ENCODE measurements at regions not wholly inside any gene's neighbourhood (a gene's known extent, or its start where the extent isn't known, plus 50 kb on each side); places are given as distances from the start of the nearest gene placed in this dataset.

DNA sequence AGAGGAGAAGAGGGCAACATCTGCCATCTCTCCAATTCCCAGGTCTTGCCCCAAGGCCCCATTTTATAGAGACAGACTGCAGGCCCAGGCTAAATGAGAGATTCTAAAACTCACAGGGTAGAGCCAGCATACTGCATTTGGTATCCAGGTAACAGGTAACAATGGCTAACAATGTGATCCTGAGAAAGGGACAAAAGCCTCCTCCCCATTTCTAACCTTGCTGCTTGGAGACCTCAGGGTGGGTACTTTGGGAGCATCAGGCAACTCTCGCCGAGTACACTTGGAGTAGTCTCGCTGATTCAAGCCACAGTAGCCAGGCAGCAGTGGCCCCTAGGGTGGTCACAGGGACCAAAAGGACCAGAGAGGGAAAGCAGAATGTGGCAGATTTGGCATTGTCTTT, 162.6 kb upstream of the PLEKHA5 start:
- TF ChIP-seq, protein P1, sequence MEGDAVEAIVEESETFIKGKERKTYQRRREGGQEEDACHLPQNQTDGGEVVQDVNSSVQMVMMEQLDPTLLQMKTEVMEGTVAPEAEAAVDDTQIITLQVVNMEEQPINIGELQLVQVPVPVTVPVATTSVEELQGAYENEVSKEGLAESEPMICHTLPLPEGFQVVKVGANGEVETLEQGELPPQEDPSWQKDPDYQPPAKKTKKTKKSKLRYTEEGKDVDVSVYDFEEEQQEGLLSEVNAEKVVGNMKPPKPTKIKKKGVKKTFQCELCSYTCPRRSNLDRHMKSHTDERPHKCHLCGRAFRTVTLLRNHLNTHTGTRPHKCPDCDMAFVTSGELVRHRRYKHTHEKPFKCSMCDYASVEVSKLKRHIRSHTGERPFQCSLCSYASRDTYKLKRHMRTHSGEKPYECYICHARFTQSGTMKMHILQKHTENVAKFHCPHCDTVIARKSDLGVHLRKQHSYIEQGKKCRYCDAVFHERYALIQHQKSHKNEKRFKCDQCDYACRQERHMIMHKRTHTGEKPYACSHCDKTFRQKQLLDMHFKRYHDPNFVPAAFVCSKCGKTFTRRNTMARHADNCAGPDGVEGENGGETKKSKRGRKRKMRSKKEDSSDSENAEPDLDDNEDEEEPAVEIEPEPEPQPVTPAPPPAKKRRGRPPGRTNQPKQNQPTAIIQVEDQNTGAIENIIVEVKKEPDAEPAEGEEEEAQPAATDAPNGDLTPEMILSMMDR (IDR thresholded peaks at IDR 0.05; ENCODE audit: low read depth, low read length) = no peak
- H3K4me3 ChIP-seq (ENCODE audit: low read depth, low read length) = no peak overlapping the region

- H3K4me3 ChIP-seq (ENCODE audit: low read depth, low read length) = no peak overlapping the region
- TF ChIP-seq, protein P1 (IDR thresholded peaks at IDR 0.05; ENCODE audit: low read depth, low read length) = no peak
Measured at GRCh38 chr12:18967814-18968213, 161.7 kb upstream of the PLEKHA5 start.

DNA sequence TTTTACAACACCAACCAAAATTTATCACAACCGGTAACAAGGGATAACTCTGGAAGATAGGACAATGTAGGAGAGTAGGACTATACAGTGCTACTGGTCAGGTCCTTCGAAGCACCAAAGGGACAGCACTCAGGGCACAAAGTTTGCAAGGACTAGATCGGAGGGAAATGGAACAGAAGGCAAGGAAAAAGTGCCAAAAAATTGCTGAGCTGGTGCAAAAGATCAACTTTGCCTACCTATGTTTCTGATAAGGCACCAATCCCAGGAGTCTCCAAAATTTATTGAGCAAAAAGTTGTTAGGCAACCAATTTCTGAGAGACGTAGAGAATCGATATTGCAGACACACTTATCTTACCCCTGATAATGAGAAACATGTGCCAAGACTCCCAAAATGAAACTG, 160.0 kb upstream of the PLEKHA5 start:
- H3K4me3 ChIP-seq (ENCODE audit: low read depth, low read length) = no peak overlapping the region
- TF ChIP-seq, protein P1 (IDR thresholded peaks at IDR 0.05; ENCODE audit: low read depth, low read length) = no peak

DNA sequence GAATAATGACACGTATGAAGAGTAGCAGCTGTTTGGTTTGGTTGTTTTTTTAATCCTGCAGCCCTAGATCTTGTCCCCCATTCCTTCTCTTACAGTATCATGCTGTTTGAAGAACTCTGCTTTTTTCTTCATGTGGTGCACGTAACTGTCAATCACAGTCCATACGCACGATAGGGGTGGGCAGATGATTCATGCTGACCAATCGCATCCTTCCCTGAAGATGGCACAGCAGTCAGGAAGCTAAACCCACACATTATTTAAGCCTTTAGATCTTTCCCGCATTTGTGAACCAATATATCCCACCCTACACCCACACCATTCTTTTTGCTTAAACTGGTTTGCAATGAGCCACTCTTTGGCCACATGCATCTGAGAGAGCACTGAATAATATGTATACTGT, 158.9 kb upstream of the PLEKHA5 start:
- H3K4me3 ChIP-seq (ENCODE audit: low read depth, low read length) = no peak overlapping the region

GRCh38 chr12:18971932-18972331, 157.6 kb upstream of the PLEKHA5 start:
- no peak overlapping the region for H3K4me3 ChIP-seq (ENCODE audit: low read depth, low read length)
- TF ChIP-seq, protein P1 (IDR thresholded peaks at IDR 0.05; ENCODE audit: low read depth, low read length) = no peak

More for the DNA sequence above, 158.9 kb upstream of the PLEKHA5 start:
- TF ChIP-seq, protein P1 (IDR thresholded peaks at IDR 0.05; ENCODE audit: low read depth, low read length) = no peak

- TF ChIP-seq, protein P1 (IDR thresholded peaks at IDR 0.05; ENCODE audit: low read depth, low read length) = no peak
- no peak overlapping the region for H3K4me3 ChIP-seq (ENCODE audit: low read depth, low read length)
Measured at GRCh38 chr12:18975933-18976332, 153.6 kb upstream of the PLEKHA5 start.

GRCh38 chr12:18979401-18980126, 150.0 kb upstream of the PLEKHA5 start:
- TF ChIP-seq, protein P1 (IDR thresholded peaks at IDR 0.05; ENCODE audit: low read depth, low read length) = no peak

More at GRCh38 chr12:18979401-18980126, 150.0 kb upstream of the PLEKHA5 start:
- no peak overlapping the region for H3K4me3 ChIP-seq (ENCODE audit: low read depth, low read length)

Data from WI38 (cell line).